Psoas muscle (tissue), 7 donors: ENCODE measurements at regions not wholly inside any gene's neighbourhood (a gene's known extent, or its start where the extent isn't known, plus 50 kb on each side); places are given as distances from the start of the nearest gene placed in this dataset.
A peak's percentile ranks its signal among the peaks of the same experiment; 100 is the strongest.

Source experiments
- ATAC-seq, 4 donors: fragments of 200-7000 bp; cut with Tn5 transposase; one replicate each; pipeline ENCODE4 v1.9.1; 2020; ENCODE audit warnings: moderate library complexity in 3 of 4, mild to moderate bottlenecking in 2 of 4
- DNase-seq, 2 donors: peaks; one replicate each; pipeline ENCODE4 v3.0.0-alpha.2; 2020
- H3K27ac ChIP-seq: fragments of 200-600 bp; one replicate; pipeline ENCODE4 v1.8.0; 2022
- H3K27me3 ChIP-seq, 3 donors: fragments of 200-600 bp in 1 of 3; one replicate each; pipeline versions ENCODE4 v1.6.1 to v1.8.0; 2013 to 2022; ENCODE audit warnings: low read length in 2 of 3, mild to moderate bottlenecking in 2 of 3, moderate library complexity in 1 of 3; ENCODE audit not compliant: insufficient read depth in 3 of 3
- H3K36me3 ChIP-seq, 2 donors: fragments of 200-600 bp in 1 of 2; one replicate each; pipeline versions ENCODE4 v1.6.1 to v1.8.0; 2013 to 2022; ENCODE audit warnings: low read depth in 1 of 2, mild to moderate bottlenecking in 1 of 2, moderate library complexity in 1 of 2; ENCODE audit not compliant: insufficient read depth in 1 of 2
- H3K4me1 ChIP-seq: fragments of 200-600 bp; one replicate; pipeline ENCODE4 v1.8.0; 2022
- H3K4me3 ChIP-seq: fragments of 200-600 bp; one replicate; pipeline ENCODE4 v1.8.0; 2022; ENCODE audit warnings: mild to moderate bottlenecking
- H3K9me3 ChIP-seq: fragments of 200-600 bp; one replicate; pipeline ENCODE4 v1.8.0; 2022
- CTCF ChIP-seq: fragments of 200-600 bp; IDR thresholded peaks from one replicate; pipeline ENCODE4 v1.8.0; 2022; ENCODE audit warnings: antibody characterized with exemption
- WGBS, 3 donors: extraction: QIAGEN DNeasy Blood & Tissue Kit; methylation state at CpG; one replicate each; pipeline versions ENCODE4 v1.1.6 to v1.1.7; 2013; 5-methylcytosine and 5-hydroxymethylcytosine counted together
- intact Hi-C, 2 donors: fragments of 100-400 bp; cut with DNase I; formaldehyde crosslinking; loops; one replicate each; pipeline versions ENCODE4 v1.11.0 to v1.14.2; 2022
- donor health status: healthy with polysubstance abuse.
- donor health status: DM: no; HTN: no; CAD: no; lungs with moderate emphysema.
- donor health status: Bipolar disorder and iron deficiency.
- donor health status: healthy.
- donor health status: DM: yes; HTN: yes; CAD: no.
- donor health status: DM: no; HTN: no; CAD: no.
- donor health status: DM: yes; HTN: yes; CAD: no.

DNA sequence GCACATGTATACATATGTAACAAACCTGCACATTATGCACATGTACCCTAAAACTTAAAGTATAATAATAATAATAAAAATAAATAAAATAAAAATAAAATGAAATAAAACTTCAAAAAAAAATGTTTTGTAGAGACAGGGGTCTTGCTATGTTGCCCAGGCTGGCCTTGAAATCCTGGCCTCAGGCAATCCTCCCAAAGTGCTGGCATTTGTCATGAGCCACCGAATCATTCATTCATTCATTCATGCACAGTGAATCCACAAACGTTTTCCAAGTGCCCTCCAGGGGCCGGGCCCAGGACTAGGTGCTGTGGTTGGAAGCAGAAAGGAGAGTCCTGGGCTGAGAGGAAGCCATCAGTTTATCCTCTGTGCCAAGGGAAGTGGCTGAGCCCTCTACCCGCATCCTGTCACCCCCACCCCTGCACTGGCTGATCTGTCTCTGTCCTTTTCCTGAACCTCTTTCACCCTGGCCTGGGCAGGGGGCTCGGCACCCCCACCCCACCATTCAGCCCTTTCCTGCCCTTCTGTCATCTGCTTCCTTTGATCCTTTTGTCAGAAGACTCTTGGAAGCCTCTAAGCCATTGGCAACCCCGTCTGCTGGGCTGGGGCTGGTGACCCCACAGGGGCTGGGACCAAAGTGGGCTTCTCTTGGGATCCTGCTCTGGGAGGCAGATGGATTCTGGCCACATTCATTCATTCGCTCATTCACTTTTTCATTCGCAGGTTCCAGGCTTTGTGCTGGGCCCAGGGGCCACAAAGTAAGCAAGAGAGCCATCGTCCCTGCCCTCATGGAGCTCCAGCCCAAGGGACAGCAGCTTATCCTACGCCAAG, 84.3 kb downstream of the IGLL1 start:
- ATAC-seq = no peak
- DNase-seq = peak in 1 of 2 donors; percentile 15
- intact Hi-C loops = no loop called here
- H3K27me3 ChIP-seq = peaks cover 0 to 32% (median 5%) of the 10 kb centered on the region in 3 donors
- H3K9me3 ChIP-seq = no peaks in the 10 kb centered on the region
- H3K4me3 ChIP-seq = no peak overlapping the region
- 56 to 63% (median 62%) methylated on average over 10 of the region's 10 CpGs for WGBS, 3 donors
- H3K27ac ChIP-seq = no peak overlapping the region
- no peaks in the 10 kb centered on the region for H3K4me1 ChIP-seq
- H3K36me3 ChIP-seq = no peaks in the 10 kb centered on the region
- no peak for TF ChIP-seq CTCF

DNA sequence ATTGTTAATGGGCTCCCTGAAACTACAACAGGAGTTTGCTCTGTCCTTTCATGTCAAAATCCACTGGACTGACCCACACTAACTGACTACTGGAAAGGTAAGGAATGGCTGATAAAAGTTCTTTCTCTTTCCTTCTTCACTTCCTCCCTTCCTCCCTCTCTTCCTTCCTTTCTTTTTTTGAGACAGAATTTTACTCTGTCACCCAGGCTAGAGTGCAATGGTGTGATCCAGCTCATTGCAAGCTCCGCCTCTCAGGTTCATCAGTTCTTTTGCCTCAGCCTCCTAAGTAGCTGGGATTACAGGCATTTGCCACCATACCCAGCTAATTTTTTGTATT, 85.2 kb downstream of the IGLL1 start:
- no peaks in the 10 kb centered on the region for H3K9me3 ChIP-seq
- no peaks in the 10 kb centered on the region for H3K4me1 ChIP-seq
- no peak overlapping the region for H3K27ac ChIP-seq
- H3K4me3 ChIP-seq = no peak overlapping the region
- H3K27me3 ChIP-seq = peaks cover 0 to 26% (median 5%) of the 10 kb centered on the region in 3 donors
- intact Hi-C loops = no loop called here
- no peaks in the 10 kb centered on the region for H3K36me3 ChIP-seq
- TF ChIP-seq CTCF = no peak
- WGBS, 3 donors = 91 to 98% (median 96%) methylated on average over 1 of the region's 1 CpG
- DNase-seq (no peak), ATAC-seq (no peak)

DNA sequence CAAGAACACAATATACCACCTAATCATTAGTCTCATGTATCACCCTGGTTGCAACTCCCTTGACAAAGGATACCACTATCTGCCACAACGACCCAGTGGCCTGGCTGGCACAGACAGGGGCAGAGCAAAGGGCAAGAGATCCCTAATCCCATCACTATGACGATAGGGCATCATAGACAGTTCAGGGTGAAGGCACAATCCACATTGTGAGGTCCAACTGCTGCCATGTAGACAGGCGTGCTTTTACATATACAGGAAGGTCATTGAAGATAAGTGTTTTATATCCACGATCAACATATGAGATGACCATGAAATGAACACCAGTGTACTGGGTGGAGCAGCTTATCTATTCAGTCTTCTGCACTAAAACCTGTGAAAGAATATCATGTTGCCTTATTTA, 94.6 kb downstream of the IGLL1 start:
- H3K27me3 ChIP-seq = peaks cover 2 to 18% (median 5%) of the 10 kb centered on the region in 3 donors
- intact Hi-C loops = no loop called here
- ATAC-seq (no peak), DNase-seq (no peak)
- H3K4me3 ChIP-seq = no peak overlapping the region
- no peak for TF ChIP-seq CTCF
- no peaks in the 10 kb centered on the region for H3K4me1 ChIP-seq
- no peaks in the 10 kb centered on the region for H3K9me3 ChIP-seq
- 74 to 81% (median 78%) methylated on average over 4 of the region's 4 CpGs for WGBS, 3 donors
- no peaks in the 10 kb centered on the region for H3K36me3 ChIP-seq
- H3K27ac ChIP-seq = no peak overlapping the region

DNA sequence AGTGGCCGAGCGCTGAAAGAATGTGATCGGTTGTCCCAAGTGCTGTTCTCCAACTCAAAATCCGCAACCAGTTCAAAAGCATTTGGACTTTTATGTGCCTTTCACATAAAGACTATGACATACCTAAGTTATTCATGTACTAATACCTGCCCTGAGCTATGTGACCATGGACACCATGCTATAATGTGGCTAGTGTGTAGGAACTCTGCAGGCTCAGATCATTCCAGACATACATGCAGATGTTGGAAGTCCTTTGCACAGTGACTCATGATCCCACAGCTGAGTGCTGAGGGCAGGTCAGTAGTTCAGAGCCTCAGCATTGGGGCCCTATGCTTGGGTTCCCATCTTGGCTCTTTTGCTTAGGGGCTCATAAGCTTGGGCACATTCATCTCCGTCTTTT, 95.4 kb downstream of the IGLL1 start:
- intact Hi-C loops = no loop called here
- Histone ChIP-seq H3K9me3 (no peaks in the 10 kb centered on the region), H3K4me1 (no peaks in the 10 kb centered on the region), H3K27me3 (peaks cover 2 to 19% (median 5%) of the 10 kb centered on the region in 3 donors), H3K4me3 (no peak overlapping the region), H3K36me3 (no peaks in the 10 kb centered on the region), H3K27ac (no peak overlapping the region)
- 92 to 96% (median 94%) methylated on average over 5 of the region's 5 CpGs for WGBS, 3 donors
- DNase-seq = no peak
- TF ChIP-seq CTCF = no peak
- no peak for ATAC-seq

DNA sequence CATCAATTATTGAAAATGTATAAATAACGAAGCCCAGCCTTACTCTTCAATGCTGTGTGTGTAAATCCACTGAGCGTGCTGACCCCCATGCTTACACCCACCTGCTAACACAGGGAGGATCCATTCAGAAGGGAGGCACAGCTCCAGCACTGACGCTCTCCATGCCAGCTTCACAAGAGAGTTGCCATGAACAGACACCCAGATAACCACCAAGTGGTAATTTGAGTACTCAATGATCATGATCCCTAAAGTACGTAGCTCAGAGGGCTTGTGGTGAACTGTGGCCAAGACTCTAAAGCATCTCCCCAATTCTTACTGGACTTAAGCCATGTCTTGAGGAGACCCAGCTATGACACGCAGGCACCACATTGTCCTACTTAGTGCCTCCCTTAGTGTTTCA, 98.7 kb downstream of the IGLL1 start:
- 80 to 82% (median 80%) methylated on average over 5 of the region's 5 CpGs for WGBS, 3 donors
- DNase-seq (no peak), ATAC-seq (no peak)
- Histone ChIP-seq H3K9me3 (no peaks in the 10 kb centered on the region), H3K27me3 (peaks cover 2 to 14% (median 3%) of the 10 kb centered on the region in 3 donors), H3K4me3 (no peak overlapping the region), H3K27ac (no peak overlapping the region), H3K36me3 (no peaks in the 10 kb centered on the region), H3K4me1 (no peaks in the 10 kb centered on the region)
- intact Hi-C loops = no loop called here
- no peak for TF ChIP-seq CTCF
